ENCODE measurements at regions not wholly inside any gene's neighbourhood (a gene's known extent, or its start where the extent isn't known, plus 50 kb on each side); places are given as distances from the start of the nearest gene placed in this dataset.

DNA sequence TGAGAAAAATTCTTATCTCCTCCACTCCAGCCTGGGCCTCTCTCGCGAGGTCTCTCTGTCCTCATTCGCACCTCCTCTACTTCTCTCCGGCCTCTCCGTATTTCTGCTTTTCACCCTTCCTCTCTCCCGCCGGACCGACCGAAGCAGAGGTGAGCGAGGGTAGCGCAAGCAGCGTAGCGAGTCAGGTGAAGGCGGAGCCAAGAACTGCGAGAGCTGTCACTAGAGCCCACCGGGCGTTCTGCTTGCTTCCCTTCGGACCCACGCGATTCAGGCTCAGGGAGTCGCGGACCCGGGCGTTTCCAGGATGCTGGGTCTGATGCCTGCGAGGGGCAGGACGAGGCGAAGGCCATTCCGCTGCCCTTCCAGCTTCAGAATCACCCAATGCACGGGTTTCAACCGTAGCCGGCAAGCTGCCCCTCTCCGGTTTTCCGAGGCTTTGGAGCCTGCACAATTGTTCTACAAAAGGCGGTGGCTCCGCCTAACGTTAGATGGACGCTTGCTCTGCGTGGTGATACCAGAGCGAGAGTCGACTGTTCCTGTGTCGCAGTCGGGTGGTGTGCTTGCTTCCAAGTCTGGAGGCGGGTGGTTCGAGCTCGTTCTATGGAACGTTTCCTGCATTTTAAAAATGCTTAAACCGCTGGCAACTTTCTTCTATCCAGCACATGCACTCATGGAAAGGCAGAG lies 310.2 kb downstream of the FAM72C start:
- TF ChIP-seq, protein P1, sequence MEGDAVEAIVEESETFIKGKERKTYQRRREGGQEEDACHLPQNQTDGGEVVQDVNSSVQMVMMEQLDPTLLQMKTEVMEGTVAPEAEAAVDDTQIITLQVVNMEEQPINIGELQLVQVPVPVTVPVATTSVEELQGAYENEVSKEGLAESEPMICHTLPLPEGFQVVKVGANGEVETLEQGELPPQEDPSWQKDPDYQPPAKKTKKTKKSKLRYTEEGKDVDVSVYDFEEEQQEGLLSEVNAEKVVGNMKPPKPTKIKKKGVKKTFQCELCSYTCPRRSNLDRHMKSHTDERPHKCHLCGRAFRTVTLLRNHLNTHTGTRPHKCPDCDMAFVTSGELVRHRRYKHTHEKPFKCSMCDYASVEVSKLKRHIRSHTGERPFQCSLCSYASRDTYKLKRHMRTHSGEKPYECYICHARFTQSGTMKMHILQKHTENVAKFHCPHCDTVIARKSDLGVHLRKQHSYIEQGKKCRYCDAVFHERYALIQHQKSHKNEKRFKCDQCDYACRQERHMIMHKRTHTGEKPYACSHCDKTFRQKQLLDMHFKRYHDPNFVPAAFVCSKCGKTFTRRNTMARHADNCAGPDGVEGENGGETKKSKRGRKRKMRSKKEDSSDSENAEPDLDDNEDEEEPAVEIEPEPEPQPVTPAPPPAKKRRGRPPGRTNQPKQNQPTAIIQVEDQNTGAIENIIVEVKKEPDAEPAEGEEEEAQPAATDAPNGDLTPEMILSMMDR (IDR thresholded peaks at IDR 0.05) = no peak
- TF ChIP-seq POLR2A (IDR thresholded peaks at IDR 0.05) = no peak

Measured in body of pancreas (tissue), 4 donors.